SIG-M5 (cell line): ENCODE measurements at regions not wholly inside any gene's neighbourhood (a gene's known extent, or its start where the extent isn't known, plus 50 kb on each side); places are given as distances from the start of the nearest gene placed in this dataset.
A peak's percentile ranks its signal among the peaks of the same experiment; 100 is the strongest.

Experiments used
- DNase-seq: peaks from one replicate; lab custom pipeline; 2025; lab: John Stamatoyannopoulos, UW

- no peak for DNase-seq
Observed at GRCh38 chr7:148950806-148951205, 66.7 kb upstream of the EZH2 start.

GRCh38 chr7:148944935-148945934 lies 61.1 kb upstream of the EZH2 start:
- DNase-seq, result no peak

- DNase-seq, result no peak
Observed at GRCh38 chr7:148941598-148942275, 57.6 kb upstream of the EZH2 start.

- DNase-seq, result peak; percentile 44
Observed at GRCh38 chr7:148940702-148941597, 56.9 kb upstream of the EZH2 start.

GRCh38 chr7:148939128-148939755 lies 55.2 kb upstream of the EZH2 start:
- no peak for DNase-seq

GRCh38 chr7:148935451-148935850 lies 51.4 kb upstream of the EZH2 start:
- DNase-seq, result no peak
